DND-41 (cell line): ENCODE measurements at regions not wholly inside any gene's neighbourhood (a gene's known extent, or its start where the extent isn't known, plus 50 kb on each side); places are given as distances from the start of the nearest gene placed in this dataset.

Experiments
- CTCF ChIP-seq: IDR thresholded peaks from 2 replicates; pipeline ENCODE4 v1.5.1; 2012; ENCODE audit warnings: borderline replicate concordance, low read length, moderate library complexity, mild to moderate bottlenecking; ENCODE audit not compliant: poor library complexity, severe bottlenecking; ENCODE audit errors: extremely low read depth
- EZH2 ChIP-seq: IDR thresholded peaks from 3 replicates; pipeline ENCODE4 v1.6.1; 2012; ENCODE audit warnings: borderline replicate concordance, low read depth, mild to moderate bottlenecking, moderate library complexity, low read length, inconsistent platforms; ENCODE audit not compliant: severe bottlenecking

GRCh38 chr4:12172198-12172973 lies 743.7 kb upstream of the HS3ST1 start:
- no peak for TF ChIP-seq CTCF
- TF ChIP-seq EZH2 = no peak
